Large intestine (tissue), 3 donors: ENCODE measurements at regions not wholly inside any gene's neighbourhood (a gene's known extent, or its start where the extent isn't known, plus 50 kb on each side); places are given as distances from the start of the nearest gene placed in this dataset.

ENCODE experiments used
- DNase-seq, 2 donors: peaks; one replicate each; pipeline versions ENCODE4 v3.0.0 to v3.0.0-alpha.2; 2013
- H3K27ac ChIP-seq: one replicate; pipeline ENCODE4 v1.5.1; 2013; ENCODE audit warnings: low read length
- H3K27me3 ChIP-seq: 2 replicates; pipeline ENCODE4 v1.6.1; 2013; ENCODE audit warnings: low read length; ENCODE audit not compliant: control insufficient read depth, insufficient read depth
- H3K36me3 ChIP-seq: 2 replicates; pipeline ENCODE4 v1.6.1; 2013; ENCODE audit warnings: low read length; ENCODE audit not compliant: control insufficient read depth, insufficient read depth
- H3K4me1 ChIP-seq: one replicate; pipeline ENCODE4 v1.6.1; 2013; ENCODE audit warnings: low read length; ENCODE audit not compliant: control insufficient read depth, insufficient read depth
- H3K4me3 ChIP-seq: one replicate; pipeline ENCODE4 v1.5.1; 2013; ENCODE audit warnings: low read length
- H3K9me3 ChIP-seq: one replicate; pipeline ENCODE4 v1.6.1; 2013; ENCODE audit warnings: mild to moderate bottlenecking, low read depth, low read length, moderate library complexity; ENCODE audit not compliant: control insufficient read depth
- WGBS: methylation state at CpG from one replicate; pipeline ENCODE4 v1.1.5; 2013; ENCODE audit warnings: low lambda C conversion rate; ENCODE audit not compliant: insufficient coverage; 5-methylcytosine and 5-hydroxymethylcytosine counted together

GRCh38 chr1:239831577-239832355 lies 259.9 kb upstream of the FMN2 start:
- no peaks in the 10 kb centered on the region for H3K9me3 ChIP-seq
- no peak for DNase-seq
- H3K27me3 ChIP-seq = no peaks in the 10 kb centered on the region
- no CpG with 5 or more reads among the region's 5 CpGs for WGBS
- no peaks in the 10 kb centered on the region for H3K4me1 ChIP-seq
- H3K27ac ChIP-seq = no peak overlapping the region
- H3K4me3 ChIP-seq = no peak overlapping the region
- no peaks in the 10 kb centered on the region for H3K36me3 ChIP-seq

- DNase-seq = peak in 1 of 2 donors; percentile 17
- Histone ChIP-seq H3K4me3 (no peak overlapping the region), H3K27ac (no peak overlapping the region), H3K36me3 (no peaks in the 10 kb centered on the region), H3K27me3 (no peaks in the 10 kb centered on the region), H3K9me3 (no peaks in the 10 kb centered on the region), H3K4me1 (no peaks in the 10 kb centered on the region)
- no CpG with 5 or more reads among the region's 2 CpGs for WGBS
These were observed 258.0 kb upstream of the FMN2 start for GRCh38 chr1:239833723-239834122.

GRCh38 chr1:239835946-239836440 lies 255.7 kb upstream of the FMN2 start:
- no peak for DNase-seq
- Histone ChIP-seq H3K27me3 (no peaks in the 10 kb centered on the region), H3K36me3 (no peaks in the 10 kb centered on the region), H3K4me3 (no peak overlapping the region), H3K4me1 (no peaks in the 10 kb centered on the region), H3K27ac (no peak overlapping the region), H3K9me3 (no peaks in the 10 kb centered on the region)
- whole genome bisulfite sequencing = no CpG with 5 or more reads among the region's 7 CpGs

- H3K27ac ChIP-seq = no peak overlapping the region
- DNase-seq = no peak
These were observed 251.3 kb upstream of the FMN2 start for GRCh38 chr1:239840336-239840735.

GRCh38 chr1:239840790-239841189 lies 250.9 kb upstream of the FMN2 start:
- no peaks in the 10 kb centered on the region for H3K36me3 ChIP-seq

More at GRCh38 chr1:239840336-239840735, 251.3 kb upstream of the FMN2 start:
- H3K36me3 ChIP-seq = no peaks in the 10 kb centered on the region
- no peak overlapping the region for H3K4me3 ChIP-seq
- H3K9me3 ChIP-seq = no peaks in the 10 kb centered on the region
- 100% methylated on average over 1 of the region's 1 CpG for WGBS
- no peaks in the 10 kb centered on the region for H3K27me3 ChIP-seq
- H3K4me1 ChIP-seq = no peaks in the 10 kb centered on the region

GRCh38 chr1:239841631-239842030 lies 250.1 kb upstream of the FMN2 start:
- H3K27ac ChIP-seq = no peak overlapping the region
- H3K27me3 ChIP-seq = no peaks in the 10 kb centered on the region
- no peak overlapping the region for H3K4me3 ChIP-seq
- no peak for DNase-seq
- H3K4me1 ChIP-seq = no peaks in the 10 kb centered on the region
- no peaks in the 10 kb centered on the region for H3K36me3 ChIP-seq
- H3K9me3 ChIP-seq = no peaks in the 10 kb centered on the region
- WGBS = no CpG with 5 or more reads among the region's 2 CpGs

More at GRCh38 chr1:239840790-239841189, 250.9 kb upstream of the FMN2 start:
- no peak overlapping the region for H3K4me3 ChIP-seq
- DNase-seq = no peak
- H3K27ac ChIP-seq = no peak overlapping the region
- no peaks in the 10 kb centered on the region for H3K9me3 ChIP-seq
- H3K4me1 ChIP-seq = no peaks in the 10 kb centered on the region
- no CpG with 5 or more reads among the region's 3 CpGs for WGBS
- no peaks in the 10 kb centered on the region for H3K27me3 ChIP-seq

- Histone ChIP-seq H3K36me3 (no peaks in the 10 kb centered on the region), H3K27me3 (no peaks in the 10 kb centered on the region), H3K4me1 (no peaks in the 10 kb centered on the region), H3K4me3 (no peak overlapping the region), H3K27ac (no peak overlapping the region), H3K9me3 (no peaks in the 10 kb centered on the region)
- no peak for DNase-seq
- WGBS = 78% methylated on average over 2 of the region's 2 CpGs
These were observed 248.1 kb upstream of the FMN2 start for GRCh38 chr1:239843541-239843940.

GRCh38 chr1:239844833-239845232 lies 246.8 kb upstream of the FMN2 start:
- Histone ChIP-seq H3K4me3 (no peak overlapping the region), H3K36me3 (no peaks in the 10 kb centered on the region), H3K27ac (no peak overlapping the region), H3K27me3 (no peaks in the 10 kb centered on the region), H3K9me3 (no peaks in the 10 kb centered on the region), H3K4me1 (no peaks in the 10 kb centered on the region)
- WGBS = no CpG with 5 or more reads among the region's 1 CpG
- DNase-seq = no peak

GRCh38 chr1:239854922-239855321 lies 236.8 kb upstream of the FMN2 start:
- no peaks in the 10 kb centered on the region for H3K36me3 ChIP-seq
- no peak for DNase-seq
- WGBS = 79% methylated on average over 2 of the region's 2 CpGs
- peaks cover 17% of the 10 kb centered on the region for H3K4me1 ChIP-seq
- H3K27me3 ChIP-seq = no peaks in the 10 kb centered on the region
- H3K27ac ChIP-seq = no peak overlapping the region
- H3K4me3 ChIP-seq = no peak overlapping the region
- H3K9me3 ChIP-seq = no peaks in the 10 kb centered on the region

GRCh38 chr1:239856067-239856466 lies 235.6 kb upstream of the FMN2 start:
- Histone ChIP-seq H3K9me3 (no peaks in the 10 kb centered on the region), H3K27me3 (no peaks in the 10 kb centered on the region), H3K27ac (peak overlapping the region; percentile 71), H3K4me1 (peaks cover 17% of the 10 kb centered on the region), H3K36me3 (no peaks in the 10 kb centered on the region), H3K4me3 (no peak overlapping the region)
- no peak for DNase-seq
- WGBS = 100% methylated on average over 1 of the region's 6 CpGs

- no CpG with 5 or more reads among the region's 1 CpG for WGBS
- peak overlapping the region; percentile 71 for H3K27ac ChIP-seq
- peak in 1 of 2 donors; percentile 68 for DNase-seq
- no peak overlapping the region for H3K4me3 ChIP-seq
- H3K27me3 ChIP-seq = no peaks in the 10 kb centered on the region
- peaks cover 17% of the 10 kb centered on the region for H3K4me1 ChIP-seq
- no peaks in the 10 kb centered on the region for H3K36me3 ChIP-seq
- H3K9me3 ChIP-seq = no peaks in the 10 kb centered on the region
These were observed 234.8 kb upstream of the FMN2 start for GRCh38 chr1:239856924-239857323.
